ENCODE measurements at regions not wholly inside any gene's neighbourhood (a gene's known extent, or its start where the extent isn't known, plus 50 kb on each side); places are given as distances from the start of the nearest gene placed in this dataset.

DNA sequence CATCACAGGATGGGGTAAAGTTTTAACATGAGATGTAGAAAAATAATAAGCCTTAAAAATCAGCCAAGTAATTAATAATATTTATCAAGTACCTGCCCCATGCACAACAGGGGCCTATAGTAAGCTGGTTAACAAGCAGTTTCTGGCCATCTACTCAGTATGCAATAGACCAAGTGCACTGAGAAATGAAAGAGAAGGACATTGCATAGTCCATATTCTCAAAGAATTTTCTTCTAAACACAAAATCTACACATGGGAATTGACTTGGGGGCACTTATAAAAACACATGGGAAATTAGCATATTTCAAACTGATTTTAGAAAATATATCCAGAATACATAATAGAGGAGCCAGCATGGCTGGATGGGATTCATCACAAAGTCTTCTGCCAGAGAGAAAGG lies 109.5 kb downstream of the DIO2 start:
- no peaks in the 10 kb centered on the region for H3K27me3 ChIP-seq (ENCODE audit: insufficient read depth, low read length)
- no peak overlapping the region for H2BK120ac ChIP-seq (ENCODE audit: low read depth, low read length, poor library complexity, severe bottlenecking)
- no peak overlapping the region for H4K91ac ChIP-seq (ENCODE audit: insufficient read length, low read depth, low read length)
- no peak overlapping the region for H2AFZ ChIP-seq (ENCODE audit: low read length)
- H2BK5ac ChIP-seq (ENCODE audit: insufficient read length, low read length), result no peak overlapping the region
- H3K4me1 Mint-ChIP-seq, result peaks cover 0 to 7% of the 10 kb centered on the region in 2 experiments; a peak in 1 of 4 replicates
- H3K4me2 ChIP-seq (ENCODE audit: insufficient read depth, insufficient read length, low read length), result no peak overlapping the region
- H2AK5ac ChIP-seq (ENCODE audit: insufficient read length, low read length), result no peak overlapping the region
- H3K27ac ChIP-seq (ENCODE audit: insufficient read length, low read depth, low read length), result no peak overlapping the region
- no peaks in the 10 kb centered on the region for H3K4me1 ChIP-seq (ENCODE audit: insufficient read depth, low read length)
- H3K56ac ChIP-seq (ENCODE audit: insufficient read length, low read depth, low read length), result no peak overlapping the region
- no peak overlapping the region for H3K14ac ChIP-seq (ENCODE audit: insufficient read depth, low read length)
- no peaks in the 10 kb centered on the region for H3K23me2 ChIP-seq (ENCODE audit: insufficient read length, low read depth, low read length, poor library complexity, severe bottlenecking)
- H3K36me3 Mint-ChIP-seq (ENCODE audit: insufficient read depth in 1 of 3, low read depth in 3 of 3), result no peaks in the 10 kb centered on the region
- H2BK12ac ChIP-seq (ENCODE audit: insufficient read length, low read depth, low read length), result no peak overlapping the region
- H3K4ac ChIP-seq (ENCODE audit: low read depth, low read length), result no peak overlapping the region
- H3K18ac ChIP-seq (ENCODE audit: insufficient read length, low read depth, low read length), result no peak overlapping the region
- no peak overlapping the region for H4K5ac ChIP-seq (ENCODE audit: insufficient read length, low read depth, low read length)
- H3K23ac ChIP-seq (ENCODE audit: insufficient read length, low read depth, low read length), result no peak overlapping the region
- TF ChIP-seq, protein P1, sequence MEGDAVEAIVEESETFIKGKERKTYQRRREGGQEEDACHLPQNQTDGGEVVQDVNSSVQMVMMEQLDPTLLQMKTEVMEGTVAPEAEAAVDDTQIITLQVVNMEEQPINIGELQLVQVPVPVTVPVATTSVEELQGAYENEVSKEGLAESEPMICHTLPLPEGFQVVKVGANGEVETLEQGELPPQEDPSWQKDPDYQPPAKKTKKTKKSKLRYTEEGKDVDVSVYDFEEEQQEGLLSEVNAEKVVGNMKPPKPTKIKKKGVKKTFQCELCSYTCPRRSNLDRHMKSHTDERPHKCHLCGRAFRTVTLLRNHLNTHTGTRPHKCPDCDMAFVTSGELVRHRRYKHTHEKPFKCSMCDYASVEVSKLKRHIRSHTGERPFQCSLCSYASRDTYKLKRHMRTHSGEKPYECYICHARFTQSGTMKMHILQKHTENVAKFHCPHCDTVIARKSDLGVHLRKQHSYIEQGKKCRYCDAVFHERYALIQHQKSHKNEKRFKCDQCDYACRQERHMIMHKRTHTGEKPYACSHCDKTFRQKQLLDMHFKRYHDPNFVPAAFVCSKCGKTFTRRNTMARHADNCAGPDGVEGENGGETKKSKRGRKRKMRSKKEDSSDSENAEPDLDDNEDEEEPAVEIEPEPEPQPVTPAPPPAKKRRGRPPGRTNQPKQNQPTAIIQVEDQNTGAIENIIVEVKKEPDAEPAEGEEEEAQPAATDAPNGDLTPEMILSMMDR (conservative IDR thresholded peaks at IDR 0.05), result no peak
- H3K9me3 ChIP-seq (ENCODE audit: control insufficient read depth, low read depth, low read length), result no peaks in the 10 kb centered on the region
- H3K79me2 ChIP-seq (ENCODE audit: insufficient read depth, low read length), result no peaks in the 10 kb centered on the region
- H3K9me3 Mint-ChIP-seq, result peaks cover 2 to 4% of the 10 kb centered on the region in 2 experiments; a peak in 1 of 5 replicates
- H3K27me3 Mint-ChIP-seq (ENCODE audit: low read depth), result no peaks in the 10 kb centered on the region; the same call in 1 of the 2 replicates
- no peaks in the 10 kb centered on the region for H4K20me1 ChIP-seq (ENCODE audit: control insufficient read depth, insufficient read depth, insufficient read length)
- no peaks in the 10 kb centered on the region for H3K79me1 ChIP-seq (ENCODE audit: insufficient read depth, low read depth, low read length, poor library complexity, severe bottlenecking)
- no peak overlapping the region for H3K27ac Mint-ChIP-seq
- DNase-seq, result no peak
- H3K4me3 Mint-ChIP-seq, result no peak overlapping the region
- H3T11ph ChIP-seq (ENCODE audit: low read length), result no peak overlapping the region
- no peak overlapping the region for H3K9ac ChIP-seq (ENCODE audit: extremely low read depth, insufficient read length, low read length)
- H2BK20ac ChIP-seq (ENCODE audit: low read depth, low read length, poor library complexity, severe bottlenecking), result no peak overlapping the region
- no peak overlapping the region for H4K8ac ChIP-seq (replicated peaks; ENCODE audit: insufficient read length, low read depth, low read length)
- H2BK15ac ChIP-seq (ENCODE audit: low read depth, low read length), result no peak overlapping the region

Measured in H9 (cell line).